Psoas muscle (tissue), 7 donors: ENCODE measurements at regions not wholly inside any gene's neighbourhood (a gene's known extent, or its start where the extent isn't known, plus 50 kb on each side); places are given as distances from the start of the nearest gene placed in this dataset.

Experiments used
- ATAC-seq, 4 donors: fragments of 200-7000 bp; cut with Tn5 transposase; one replicate each; pipeline ENCODE4 v1.9.1; 2020; ENCODE audit warnings: moderate library complexity in 3 of 4, mild to moderate bottlenecking in 2 of 4
- DNase-seq, 2 donors: peaks; one replicate each; pipeline ENCODE4 v3.0.0-alpha.2; 2020
- H3K27ac ChIP-seq: fragments of 200-600 bp; one replicate; pipeline ENCODE4 v1.8.0; 2022
- H3K27me3 ChIP-seq, 3 donors: fragments of 200-600 bp in 1 of 3; one replicate each; pipeline versions ENCODE4 v1.6.1 to v1.8.0; 2013 to 2022; ENCODE audit warnings: low read length in 2 of 3, mild to moderate bottlenecking in 2 of 3, moderate library complexity in 1 of 3; ENCODE audit not compliant: insufficient read depth in 3 of 3
- H3K36me3 ChIP-seq, 2 donors: fragments of 200-600 bp in 1 of 2; one replicate each; pipeline versions ENCODE4 v1.6.1 to v1.8.0; 2013 to 2022; ENCODE audit warnings: low read depth in 1 of 2, mild to moderate bottlenecking in 1 of 2, moderate library complexity in 1 of 2; ENCODE audit not compliant: insufficient read depth in 1 of 2
- H3K4me1 ChIP-seq: fragments of 200-600 bp; one replicate; pipeline ENCODE4 v1.8.0; 2022
- H3K4me3 ChIP-seq: fragments of 200-600 bp; one replicate; pipeline ENCODE4 v1.8.0; 2022; ENCODE audit warnings: mild to moderate bottlenecking
- H3K9me3 ChIP-seq: fragments of 200-600 bp; one replicate; pipeline ENCODE4 v1.8.0; 2022
- CTCF ChIP-seq: fragments of 200-600 bp; IDR thresholded peaks from one replicate; pipeline ENCODE4 v1.8.0; 2022; ENCODE audit warnings: antibody characterized with exemption
- WGBS, 3 donors: extraction: QIAGEN DNeasy Blood & Tissue Kit; methylation state at CpG; one replicate each; pipeline versions ENCODE4 v1.1.6 to v1.1.7; 2013; 5-methylcytosine and 5-hydroxymethylcytosine counted together
- intact Hi-C, 2 donors: fragments of 100-400 bp; cut with DNase I; formaldehyde crosslinking; loops; one replicate each; pipeline versions ENCODE4 v1.11.0 to v1.14.2; 2022
- donor health status: healthy with polysubstance abuse.
- donor health status: DM: no; HTN: no; CAD: no; lungs with moderate emphysema.
- donor health status: Bipolar disorder and iron deficiency.
- donor health status: healthy.
- donor health status: DM: yes; HTN: yes; CAD: no.
- donor health status: DM: no; HTN: no; CAD: no.
- donor health status: DM: yes; HTN: yes; CAD: no.

- no peak overlapping the region for H3K27ac ChIP-seq
These were observed 629.8 kb upstream of the CDH18 start for GRCh38 chr5:20617841-20618240.

GRCh38 chr5:20615888-20616563 lies 628.0 kb upstream of the CDH18 start:
- Histone ChIP-seq H3K27me3 (no peaks in the 10 kb centered on the region), H3K36me3 (no peaks in the 10 kb centered on the region), H3K4me1 (no peaks in the 10 kb centered on the region), H3K27ac (no peak overlapping the region), H3K9me3 (no peaks in the 10 kb centered on the region), H3K4me3 (no peak overlapping the region)
- 91 to 93% (median 92%) methylated on average over 21 of the region's 21 CpGs for WGBS, 3 donors
- no peak for TF ChIP-seq CTCF
- ATAC-seq (no peak), DNase-seq (no peak)
- intact Hi-C loops: no loop called here

More at GRCh38 chr5:20617841-20618240, 629.8 kb upstream of the CDH18 start:
- intact Hi-C loops: no loop called here
- Histone ChIP-seq H3K27me3 (no peaks in the 10 kb centered on the region), H3K4me3 (no peak overlapping the region), H3K36me3 (no peaks in the 10 kb centered on the region), H3K9me3 (no peaks in the 10 kb centered on the region), H3K4me1 (no peaks in the 10 kb centered on the region)
- ATAC-seq (no peak), DNase-seq (no peak)
- 36 to 44% (median 42%) methylated on average over 3 of the region's 3 CpGs for WGBS, 3 donors
- no peak for TF ChIP-seq CTCF

- Histone ChIP-seq H3K9me3 (no peaks in the 10 kb centered on the region), H3K4me3 (no peak overlapping the region), H3K4me1 (no peaks in the 10 kb centered on the region), H3K27me3 (no peaks in the 10 kb centered on the region), H3K36me3 (no peaks in the 10 kb centered on the region), H3K27ac (no peak overlapping the region)
- intact Hi-C loops: no loop called here
- DNase-seq (no peak), ATAC-seq (no peak)
- TF ChIP-seq CTCF: no peak
- 78 to 83% (median 82%) methylated on average over 6 of the region's 6 CpGs for WGBS, 3 donors
These were observed 623.6 kb upstream of the CDH18 start for GRCh38 chr5:20611620-20612019.

GRCh38 chr5:20610681-20611080 lies 622.7 kb upstream of the CDH18 start:
- Histone ChIP-seq H3K36me3 (no peaks in the 10 kb centered on the region), H3K27me3 (no peaks in the 10 kb centered on the region), H3K27ac (no peak overlapping the region), H3K9me3 (no peaks in the 10 kb centered on the region), H3K4me3 (no peak overlapping the region), H3K4me1 (no peaks in the 10 kb centered on the region)
- intact Hi-C loops: no loop called here
- WGBS, 3 donors: 49 to 56% (median 50%) methylated on average over 4 of the region's 4 CpGs
- DNase-seq: no peak
- no peak for ATAC-seq
- TF ChIP-seq CTCF: no peak

- Histone ChIP-seq H3K27me3 (no peaks in the 10 kb centered on the region), H3K36me3 (no peaks in the 10 kb centered on the region), H3K9me3 (no peaks in the 10 kb centered on the region), H3K4me3 (no peak overlapping the region), H3K27ac (no peak overlapping the region), H3K4me1 (no peaks in the 10 kb centered on the region)
- DNase-seq: no peak
- WGBS, 3 donors: 92 to 100% (median 95%) methylated on average over 1 of the region's 1 CpG
- ATAC-seq: no peak
- TF ChIP-seq CTCF: no peak
- intact Hi-C loops: no loop called here
These were observed 621.1 kb upstream of the CDH18 start for GRCh38 chr5:20609126-20609525.
